ENCODE measurements at regions not wholly inside any gene's neighbourhood (a gene's known extent, or its start where the extent isn't known, plus 50 kb on each side); places are given as distances from the start of the nearest gene placed in this dataset.

DNA sequence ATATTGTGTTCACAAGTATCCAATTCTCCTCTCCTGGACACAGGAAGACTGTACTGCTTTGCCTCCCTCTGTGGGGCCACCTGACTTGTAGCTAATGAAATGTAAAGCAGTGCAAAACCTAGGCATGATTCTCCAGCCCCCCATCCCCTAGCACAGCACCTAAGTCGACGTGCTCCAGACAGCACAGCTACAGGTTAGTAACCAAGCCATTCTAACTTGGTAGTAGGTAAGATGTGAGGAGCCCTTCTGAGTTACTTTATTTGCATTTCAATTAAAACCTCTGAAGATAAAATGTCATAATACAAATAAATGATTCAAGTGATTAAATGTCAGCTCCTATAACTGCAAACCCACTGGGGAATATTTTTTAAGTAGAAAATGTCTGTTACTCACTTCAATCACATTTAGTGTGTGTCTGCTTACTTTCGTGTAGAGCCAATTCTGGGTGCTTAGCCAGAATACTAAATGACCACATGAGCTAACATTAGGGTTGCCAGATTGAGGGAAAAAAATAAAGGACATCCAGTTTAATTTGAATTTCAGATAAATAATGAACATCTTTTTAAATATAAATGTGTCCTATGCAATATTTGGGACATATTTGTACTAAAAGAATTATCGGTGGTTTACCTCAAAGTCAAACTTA, 64.8 kb upstream of the HIF1A start:
- POLR2A ChIA-PET: interaction anchor here (0.8 kb wide), 1 partner anchor 68 kb away, joined by 3 read pairs; no protein-coding TSS in a partner anchor

DNA sequence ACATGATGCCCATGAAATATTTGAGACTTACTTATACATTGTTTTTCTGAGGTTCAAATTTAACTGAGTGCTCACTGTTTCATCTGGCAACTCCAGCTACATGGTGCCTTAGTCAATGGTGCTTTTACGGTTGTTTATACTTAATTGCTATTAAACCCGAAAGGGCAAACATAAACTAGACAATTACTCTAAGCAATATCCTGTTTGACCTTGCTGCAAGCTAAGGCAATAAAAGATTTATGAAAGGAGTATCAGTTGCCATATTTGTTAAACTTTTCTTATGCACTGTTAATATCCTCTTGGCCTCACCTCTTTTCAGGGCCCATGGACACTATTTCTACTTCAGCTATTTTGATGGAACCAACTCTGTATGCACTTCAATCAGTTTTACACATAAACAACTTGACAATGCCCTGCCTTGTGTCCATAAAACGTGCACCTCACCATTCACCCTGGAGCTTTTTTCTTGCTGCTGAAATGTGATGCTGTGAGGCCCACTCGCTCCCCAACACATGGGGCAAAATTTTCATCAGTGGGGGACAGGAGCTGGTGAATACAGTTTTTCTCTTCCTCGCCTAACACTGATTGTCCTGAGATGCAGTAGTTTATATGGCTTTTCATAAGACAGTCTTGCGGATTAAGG, 64.1 kb upstream of the HIF1A start:
- Histone ChIP-seq H3K27me3 (ENCODE audit: control insufficient read depth, insufficient read depth, low read length) (no peaks in the 10 kb centered on the region), H3K4me3 (ENCODE audit: low read depth, low read length) (no peak overlapping the region), H3K27ac (ENCODE audit: low read depth, low read length) (no peak overlapping the region), H3K9me3 (ENCODE audit: control insufficient read depth, insufficient read depth, low read length) (no peaks in the 10 kb centered on the region)
- TF ChIP-seq, protein P1, sequence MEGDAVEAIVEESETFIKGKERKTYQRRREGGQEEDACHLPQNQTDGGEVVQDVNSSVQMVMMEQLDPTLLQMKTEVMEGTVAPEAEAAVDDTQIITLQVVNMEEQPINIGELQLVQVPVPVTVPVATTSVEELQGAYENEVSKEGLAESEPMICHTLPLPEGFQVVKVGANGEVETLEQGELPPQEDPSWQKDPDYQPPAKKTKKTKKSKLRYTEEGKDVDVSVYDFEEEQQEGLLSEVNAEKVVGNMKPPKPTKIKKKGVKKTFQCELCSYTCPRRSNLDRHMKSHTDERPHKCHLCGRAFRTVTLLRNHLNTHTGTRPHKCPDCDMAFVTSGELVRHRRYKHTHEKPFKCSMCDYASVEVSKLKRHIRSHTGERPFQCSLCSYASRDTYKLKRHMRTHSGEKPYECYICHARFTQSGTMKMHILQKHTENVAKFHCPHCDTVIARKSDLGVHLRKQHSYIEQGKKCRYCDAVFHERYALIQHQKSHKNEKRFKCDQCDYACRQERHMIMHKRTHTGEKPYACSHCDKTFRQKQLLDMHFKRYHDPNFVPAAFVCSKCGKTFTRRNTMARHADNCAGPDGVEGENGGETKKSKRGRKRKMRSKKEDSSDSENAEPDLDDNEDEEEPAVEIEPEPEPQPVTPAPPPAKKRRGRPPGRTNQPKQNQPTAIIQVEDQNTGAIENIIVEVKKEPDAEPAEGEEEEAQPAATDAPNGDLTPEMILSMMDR (IDR thresholded peaks at IDR 0.05; ENCODE audit: low read depth, low read length): no peak
- CTCF ChIA-PET: interaction anchor here (0.6 kb wide), 1 partner anchor 132 kb away, joined by 3 read pairs; no protein-coding TSS in a partner anchor
- POLR2A ChIA-PET: interaction anchor here (0.8 kb wide), 1 partner anchor 68 kb away, joined by 3 read pairs; no protein-coding TSS in a partner anchor
- no peak for DNase-seq (ENCODE audit: low read depth, low spot score)

More for the DNA sequence above, 64.8 kb upstream of the HIF1A start:
- Histone ChIP-seq H3K27ac (ENCODE audit: low read depth, low read length) (no peak overlapping the region), H3K9me3 (ENCODE audit: control insufficient read depth, insufficient read depth, low read length) (no peaks in the 10 kb centered on the region), H3K27me3 (ENCODE audit: control insufficient read depth, insufficient read depth, low read length) (no peaks in the 10 kb centered on the region), H3K4me3 (ENCODE audit: low read depth, low read length) (no peak overlapping the region)
- CTCF ChIA-PET: interaction anchor here (0.6 kb wide), 1 partner anchor 133 kb away, joined by 3 read pairs; no protein-coding TSS in a partner anchor
- no peak for DNase-seq (ENCODE audit: low read depth, low spot score)
- TF ChIP-seq, protein P1 (IDR thresholded peaks at IDR 0.05; ENCODE audit: low read depth, low read length): no peak

DNA sequence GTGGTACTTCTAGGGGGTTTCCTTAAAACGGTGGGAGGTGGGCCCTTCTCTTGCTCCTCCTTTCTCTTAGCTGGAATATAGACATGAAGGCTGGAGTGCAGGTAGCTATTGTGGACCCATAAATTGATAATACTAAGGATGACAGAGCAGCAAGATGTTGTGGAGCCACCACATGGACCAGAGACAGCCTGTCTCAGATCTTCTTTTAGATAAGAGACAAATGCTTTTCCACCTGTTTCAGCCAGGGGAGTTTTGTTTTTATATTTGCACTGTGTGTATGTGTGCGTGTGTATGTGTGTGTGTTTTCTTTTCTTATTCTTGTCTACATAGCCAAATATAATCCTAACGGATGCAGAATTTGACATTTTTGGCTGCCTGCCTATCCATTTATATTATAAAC, 62.9 kb upstream of the HIF1A start:
- Histone ChIP-seq H3K27me3 (ENCODE audit: control insufficient read depth, insufficient read depth, low read length) (no peaks in the 10 kb centered on the region), H3K27ac (ENCODE audit: low read depth, low read length) (no peak overlapping the region), H3K4me3 (ENCODE audit: low read depth, low read length) (no peak overlapping the region), H3K9me3 (ENCODE audit: control insufficient read depth, insufficient read depth, low read length) (no peaks in the 10 kb centered on the region)
- ChIA-PET POLR2A (no interaction called here), CTCF (no interaction called here)
- TF ChIP-seq, protein P1 (IDR thresholded peaks at IDR 0.05; ENCODE audit: low read depth, low read length): no peak
- DNase-seq (ENCODE audit: low read depth, low spot score): no peak

DNA sequence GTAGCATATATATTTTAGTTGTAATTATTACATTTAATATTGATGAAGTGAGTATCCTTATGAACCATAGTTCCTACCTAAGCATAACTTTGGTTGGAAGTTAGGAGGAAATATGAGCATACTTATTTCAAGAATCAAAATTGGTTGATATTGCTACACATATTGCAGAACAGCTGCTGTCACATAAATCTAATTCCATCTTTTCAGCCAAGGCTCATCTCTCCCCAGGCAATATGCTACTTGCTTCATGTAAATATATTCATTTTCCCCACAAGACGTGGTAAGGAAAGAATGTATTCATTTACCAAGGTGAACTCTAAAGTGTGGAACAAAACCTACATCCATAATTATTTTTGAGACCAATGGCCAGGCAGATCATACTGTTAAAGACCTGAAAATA, 62.5 kb upstream of the HIF1A start:
- Histone ChIP-seq H3K9me3 (ENCODE audit: control insufficient read depth, insufficient read depth, low read length) (no peaks in the 10 kb centered on the region), H3K27ac (ENCODE audit: low read depth, low read length) (no peak overlapping the region), H3K4me3 (ENCODE audit: low read depth, low read length) (no peak overlapping the region), H3K27me3 (ENCODE audit: control insufficient read depth, insufficient read depth, low read length) (no peaks in the 10 kb centered on the region)
- POLR2A ChIA-PET: no interaction called here
- TF ChIP-seq, protein P1 (IDR thresholded peaks at IDR 0.05; ENCODE audit: low read depth, low read length): no peak
- CTCF ChIA-PET: no interaction called here
- no peak for DNase-seq (ENCODE audit: low read depth, low spot score)

DNA sequence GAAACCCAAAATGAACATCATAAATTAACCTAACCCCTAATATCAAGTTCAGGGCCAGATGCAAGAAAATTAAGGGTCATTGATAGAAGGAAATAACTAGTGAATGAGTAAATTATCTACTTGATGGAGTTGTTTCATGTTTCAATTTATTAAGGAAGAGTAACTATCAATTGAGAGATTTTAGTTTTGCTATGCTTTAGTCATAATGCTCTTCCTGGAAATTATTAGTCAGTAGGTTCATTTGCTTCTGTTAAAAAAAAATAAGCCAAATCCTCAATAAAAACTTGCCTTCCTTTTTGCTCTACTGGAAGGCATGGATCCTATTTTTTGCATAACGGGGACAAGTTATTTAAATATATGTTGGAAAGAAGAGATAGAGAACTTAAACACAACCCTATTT, 59.0 kb upstream of the HIF1A start:
- H3K4me3 ChIP-seq (ENCODE audit: low read depth, low read length): no peak overlapping the region
- no peak for DNase-seq (ENCODE audit: low read depth, low spot score)
- ChIA-PET POLR2A (no interaction called here), CTCF (interaction anchor here (0.6 kb wide), 1 partner anchor 13 kb away, joined by 3 read pairs; no protein-coding TSS in a partner anchor)
- TF ChIP-seq, protein P1 (IDR thresholded peaks at IDR 0.05; ENCODE audit: low read depth, low read length): no peak
- H3K9me3 ChIP-seq (ENCODE audit: control insufficient read depth, insufficient read depth, low read length): no peaks in the 10 kb centered on the region
- no peaks in the 10 kb centered on the region for H3K27me3 ChIP-seq (ENCODE audit: control insufficient read depth, insufficient read depth, low read length)
- no peak overlapping the region for H3K27ac ChIP-seq (ENCODE audit: low read depth, low read length)
